Fibroblast of skin of abdomen (primary cell): ENCODE measurements at regions not wholly inside any gene's neighbourhood (a gene's known extent, or its start where the extent isn't known, plus 50 kb on each side); places are given as distances from the start of the nearest gene placed in this dataset.

Source experiments
- DNase-seq: peaks from one replicate; pipeline ENCODE4 v3.0.0-alpha.2; 2013

DNA sequence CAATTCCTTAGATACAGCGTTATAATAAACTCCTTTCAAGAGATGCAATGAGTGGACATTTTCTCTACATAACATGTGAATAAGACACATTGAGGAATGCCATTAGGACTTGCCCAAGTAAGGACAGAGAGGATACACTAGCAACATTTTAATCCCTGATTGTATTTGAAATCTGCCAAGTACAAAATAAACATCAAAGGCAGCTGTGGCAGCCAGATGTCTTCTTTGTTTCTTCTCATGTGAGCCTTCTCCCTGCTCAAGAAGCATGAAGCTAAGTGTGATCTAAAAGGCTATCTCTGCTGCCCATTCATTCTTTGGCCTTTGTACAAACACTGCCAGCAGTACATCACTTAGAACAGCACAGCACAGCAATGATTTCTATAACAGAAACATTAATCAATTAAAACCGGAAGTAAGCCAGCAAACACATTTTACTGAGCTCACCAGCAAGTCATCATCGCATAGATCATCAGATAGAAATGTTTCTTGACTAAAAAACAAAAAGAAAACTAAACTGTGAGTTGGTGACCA lies 364.0 kb downstream of the CNTN6 start:
- peak; percentile 12 for DNase-seq

- peak; percentile 6 for DNase-seq
Measured at GRCh38 chr3:1462371-1462770, 369.5 kb downstream of the CNTN6 start.

DNA sequence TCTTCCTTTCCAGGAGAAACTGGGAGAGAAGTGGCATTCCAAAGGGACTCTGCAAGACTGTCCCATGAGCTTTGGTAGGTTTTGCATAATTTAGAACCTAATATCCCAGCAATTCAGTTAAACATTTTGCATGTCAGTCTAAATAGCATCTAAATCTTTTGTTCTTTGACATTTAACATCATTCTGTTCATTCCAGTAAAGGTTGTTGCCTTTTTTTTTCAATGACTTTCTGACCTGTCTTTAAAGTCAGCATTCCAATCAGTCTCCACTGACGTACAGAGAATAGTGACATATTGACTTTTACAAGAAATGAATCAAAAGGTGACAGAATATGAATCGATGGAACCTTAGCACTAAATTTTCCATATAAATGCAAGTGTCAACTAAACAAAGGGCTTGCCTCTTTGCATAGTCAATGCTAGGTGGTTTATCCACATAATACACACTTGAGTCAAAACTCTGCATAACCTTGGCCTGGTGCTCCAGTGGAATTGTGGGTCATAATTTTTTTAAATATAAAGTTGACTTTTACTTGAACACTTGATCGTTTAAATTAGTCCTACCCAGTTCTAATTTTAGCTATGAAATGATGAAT lies 370.1 kb downstream of the CNTN6 start:
- peak; percentile 60 for DNase-seq

DNA sequence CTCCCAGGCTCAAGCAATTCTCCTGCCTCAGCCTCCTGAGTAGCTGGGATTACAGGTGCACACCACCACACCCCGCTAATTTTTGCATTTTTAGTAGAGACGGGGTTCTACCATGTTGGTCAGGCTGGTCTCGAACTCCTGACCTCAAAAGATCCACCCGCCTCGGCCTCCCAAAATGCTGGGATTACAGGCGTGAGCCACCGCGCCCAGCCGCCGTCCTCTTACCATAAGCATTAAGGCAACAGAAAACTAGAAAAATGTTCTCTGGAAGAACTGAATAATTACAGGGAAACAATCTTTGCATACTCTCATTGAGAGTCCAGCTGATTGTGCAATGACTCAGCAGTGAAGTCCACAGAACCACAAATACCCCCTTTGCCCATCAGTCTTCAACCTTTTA lies 372.3 kb downstream of the CNTN6 start:
- peak; percentile 7 for DNase-seq

- DNase-seq: no peak
Measured at GRCh38 chr3:1468145-1468544, 375.3 kb downstream of the CNTN6 start.

DNA sequence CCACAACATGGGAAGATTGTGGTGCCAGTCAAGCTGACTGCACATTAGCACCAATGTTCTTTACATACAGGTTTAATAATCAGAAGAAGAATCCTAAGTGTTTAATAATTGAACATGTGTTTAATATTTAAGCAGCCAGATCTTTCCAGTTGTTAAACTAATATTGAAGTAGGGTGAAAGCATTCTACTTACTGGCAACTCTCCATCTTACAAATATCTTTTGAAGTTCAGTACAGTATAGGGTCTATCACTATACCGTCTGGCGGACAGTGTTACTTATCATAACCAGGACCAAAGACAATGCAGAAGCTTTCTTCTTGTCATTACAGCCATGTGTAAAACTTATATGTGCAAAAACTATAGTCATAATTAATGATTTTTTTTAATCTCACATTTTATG lies 376.4 kb downstream of the CNTN6 start:
- DNase-seq: no peak

- DNase-seq: no peak
Measured at GRCh38 chr3:1469687-1470086, 376.9 kb downstream of the CNTN6 start.

GRCh38 chr3:1477669-1478068 lies 384.8 kb downstream of the CNTN6 start:
- DNase-seq: no peak

DNA sequence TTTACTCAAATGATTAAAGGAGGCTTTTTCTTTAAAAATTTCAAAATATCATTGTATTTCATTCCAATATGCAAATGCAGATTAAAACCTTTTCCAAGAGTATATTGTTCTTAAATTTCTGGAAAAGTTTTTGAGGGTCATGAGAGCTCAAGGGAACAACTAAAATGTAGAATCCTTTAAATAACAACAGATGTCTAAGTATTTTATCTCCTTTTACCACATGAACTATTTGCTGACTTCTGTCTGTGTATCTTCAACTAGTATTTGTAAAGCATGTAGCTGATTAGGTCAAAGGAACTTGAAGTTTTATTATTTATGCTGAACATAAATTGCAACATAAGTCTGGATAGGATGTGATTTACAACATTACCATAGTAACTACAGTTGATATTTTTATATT lies 402.6 kb downstream of the CNTN6 start:
- peak; percentile 12 for DNase-seq

DNA sequence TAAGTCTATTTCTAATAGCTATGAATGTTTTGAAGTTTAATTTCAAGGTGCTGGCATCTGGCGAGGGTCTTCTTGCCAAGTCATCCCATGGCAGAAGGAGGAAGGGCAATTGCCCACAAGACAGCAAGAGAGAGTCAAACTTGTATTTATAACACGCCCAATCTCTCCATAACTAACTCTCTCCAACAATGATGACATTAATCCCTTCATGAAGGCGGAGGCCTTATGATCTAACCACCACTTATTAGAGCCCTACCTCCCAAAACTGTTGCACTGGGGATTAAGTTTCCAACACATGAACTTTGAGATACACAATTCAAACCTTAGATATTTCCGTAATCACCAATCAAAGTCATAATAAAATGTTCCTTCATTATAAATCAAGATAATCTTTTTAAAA lies 406.9 kb downstream of the CNTN6 start:
- no peak for DNase-seq

GRCh38 chr3:1501406-1502115 lies 408.7 kb downstream of the CNTN6 start:
- no peak for DNase-seq

GRCh38 chr3:1506090-1506489 lies 413.3 kb downstream of the CNTN6 start:
- DNase-seq: no peak

DNA sequence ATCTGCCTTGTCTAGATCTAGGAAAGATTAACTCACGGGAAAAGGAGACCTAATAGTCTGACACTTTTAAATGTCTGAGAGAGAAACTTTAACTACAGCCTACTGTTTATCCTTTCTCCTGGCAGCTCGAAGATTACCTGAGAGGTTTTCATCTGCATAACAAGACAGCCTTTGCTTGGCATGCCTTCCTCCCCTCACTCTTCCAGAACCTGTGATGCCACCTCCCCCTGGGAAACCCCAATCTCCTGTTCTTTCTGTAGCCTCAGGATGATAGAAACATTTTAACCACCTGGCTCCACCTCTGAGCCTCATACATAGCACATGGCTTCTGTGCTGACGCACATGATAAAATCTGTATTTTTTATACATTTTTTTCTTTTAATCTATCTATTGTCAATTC lies 420.8 kb downstream of the CNTN6 start:
- DNase-seq: no peak

GRCh38 chr3:1515882-1516281 lies 423.1 kb downstream of the CNTN6 start:
- no peak for DNase-seq

GRCh38 chr3:1527786-1528185 lies 435.0 kb downstream of the CNTN6 start:
- no peak for DNase-seq

DNA sequence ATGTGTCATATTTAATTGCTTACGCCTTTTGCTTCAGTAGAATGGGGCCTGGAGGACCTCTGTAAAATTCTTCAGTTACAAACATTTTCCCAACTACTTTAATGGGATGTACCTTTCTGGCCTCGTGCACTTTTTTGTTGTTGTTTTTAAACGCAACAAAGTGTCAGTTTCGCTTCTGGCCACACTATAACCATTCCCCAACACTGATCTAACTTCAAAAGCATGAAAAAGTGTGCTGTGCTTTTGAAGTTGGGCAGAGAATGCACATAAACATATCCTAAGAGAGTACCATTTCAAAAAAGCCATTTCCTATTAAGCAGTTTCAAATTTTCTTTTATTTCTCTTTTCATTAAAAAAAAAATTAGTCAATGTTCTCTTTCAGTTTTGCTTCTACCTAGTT lies 435.8 kb downstream of the CNTN6 start:
- DNase-seq: no peak

GRCh38 chr3:1529676-1530075 lies 436.9 kb downstream of the CNTN6 start:
- DNase-seq: no peak

DNA sequence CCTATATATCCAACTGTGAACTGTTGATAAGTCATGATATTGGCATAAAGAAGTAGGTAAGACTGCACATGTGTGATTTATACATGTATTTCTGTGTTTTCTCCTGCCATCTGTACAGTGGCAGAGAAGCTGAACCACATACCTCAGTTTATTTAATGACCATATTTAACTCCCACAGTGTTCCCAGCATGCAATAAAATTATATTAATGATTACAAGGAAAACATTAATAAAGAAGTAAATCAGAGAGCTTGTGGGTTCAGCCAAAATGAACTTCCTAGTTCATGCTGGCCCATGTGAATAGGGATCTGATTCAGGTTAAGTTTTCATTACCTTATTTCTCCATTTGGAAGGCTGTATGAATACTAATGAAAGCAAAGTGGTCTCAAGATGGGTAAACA lies 439.2 kb downstream of the CNTN6 start:
- no peak for DNase-seq

DNA sequence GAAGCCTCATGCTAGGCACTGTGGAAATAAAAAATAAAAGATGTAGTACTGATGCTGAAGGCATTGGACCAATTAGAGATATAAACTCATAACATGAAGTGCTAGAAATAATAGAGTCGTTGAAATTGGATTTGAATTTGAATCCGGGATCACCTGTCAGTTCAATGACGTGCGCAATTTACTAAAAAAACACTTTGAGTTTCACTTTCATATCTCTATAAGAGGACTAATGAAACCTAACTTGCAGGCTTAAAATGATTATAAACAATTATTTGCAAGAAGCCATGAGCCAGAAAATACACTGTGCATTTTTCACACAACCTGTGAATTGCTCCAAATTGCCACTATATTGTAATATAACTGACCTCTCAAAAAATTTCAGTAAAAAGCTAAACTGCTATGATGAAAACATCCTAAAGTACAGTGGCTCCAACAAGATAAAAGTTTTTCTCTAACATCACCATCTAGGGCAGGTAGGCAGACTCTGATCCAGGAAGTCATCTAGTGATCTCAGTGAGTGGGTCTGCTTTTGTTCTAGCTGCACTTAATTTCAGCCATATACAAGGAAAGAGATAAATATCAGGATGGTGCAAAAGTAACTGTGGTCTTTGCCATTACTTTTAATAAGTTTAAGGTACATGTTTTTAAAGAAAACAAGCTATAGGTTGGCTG lies 440.2 kb downstream of the CNTN6 start:
- DNase-seq: no peak

GRCh38 chr3:1533763-1534162 lies 440.9 kb downstream of the CNTN6 start:
- no peak for DNase-seq

DNA sequence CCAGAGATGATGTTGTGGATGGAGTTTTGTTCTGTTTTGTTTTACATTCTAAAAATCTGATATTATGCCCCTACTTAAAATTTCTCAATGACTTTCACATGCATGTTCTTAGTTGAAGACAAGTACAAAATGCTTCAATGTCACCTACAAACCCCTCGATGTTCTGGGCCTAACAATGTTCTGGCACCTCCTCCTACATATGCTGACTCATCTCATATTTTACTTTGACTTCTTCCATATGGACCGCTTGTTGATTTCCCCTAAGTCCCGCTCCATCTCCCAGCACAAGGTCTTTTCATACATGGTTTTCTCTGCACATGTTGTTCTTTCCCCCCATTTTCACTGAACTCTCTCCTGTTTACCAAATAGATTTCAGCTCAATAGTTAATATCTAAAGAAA lies 441.4 kb downstream of the CNTN6 start:
- DNase-seq: no peak

DNA sequence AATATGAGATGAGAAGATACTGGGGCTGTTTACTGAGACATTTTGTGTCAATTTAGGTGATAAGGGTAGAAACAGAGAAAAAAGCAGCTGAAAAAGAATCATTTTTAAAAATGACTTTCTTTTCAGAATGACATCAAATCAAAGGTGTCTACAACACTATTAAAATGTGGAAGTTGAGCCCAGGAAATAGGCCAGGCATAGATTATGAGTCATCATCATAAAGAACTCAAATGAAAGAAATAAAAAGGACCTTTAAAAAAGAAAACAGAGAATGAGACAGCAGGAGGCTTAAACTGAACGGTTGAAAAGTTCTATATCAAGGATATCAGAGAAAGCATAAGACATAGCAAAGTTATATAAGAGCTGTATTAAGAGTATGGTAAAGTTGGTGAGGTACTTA lies 442.5 kb downstream of the CNTN6 start:
- DNase-seq: no peak

DNA sequence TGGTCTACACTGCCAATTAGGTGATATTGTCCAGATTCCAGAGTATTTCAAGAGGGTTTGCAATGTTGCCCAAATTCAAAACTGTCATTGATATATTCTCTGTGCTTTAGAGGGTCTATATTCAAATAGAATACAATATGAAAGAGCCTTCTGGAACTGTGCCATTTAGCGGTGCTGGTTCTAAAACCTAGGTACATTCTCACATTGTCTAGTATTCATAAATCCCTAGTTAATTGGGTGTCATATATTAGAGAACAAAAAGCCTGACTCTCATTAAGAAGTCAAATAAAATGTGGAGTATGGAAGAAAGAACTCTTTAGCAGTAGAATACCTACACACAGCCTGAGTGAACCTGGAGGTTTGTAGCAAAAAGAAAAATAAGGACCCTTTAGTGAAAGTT lies 447.9 kb downstream of the CNTN6 start:
- DNase-seq: no peak

DNA sequence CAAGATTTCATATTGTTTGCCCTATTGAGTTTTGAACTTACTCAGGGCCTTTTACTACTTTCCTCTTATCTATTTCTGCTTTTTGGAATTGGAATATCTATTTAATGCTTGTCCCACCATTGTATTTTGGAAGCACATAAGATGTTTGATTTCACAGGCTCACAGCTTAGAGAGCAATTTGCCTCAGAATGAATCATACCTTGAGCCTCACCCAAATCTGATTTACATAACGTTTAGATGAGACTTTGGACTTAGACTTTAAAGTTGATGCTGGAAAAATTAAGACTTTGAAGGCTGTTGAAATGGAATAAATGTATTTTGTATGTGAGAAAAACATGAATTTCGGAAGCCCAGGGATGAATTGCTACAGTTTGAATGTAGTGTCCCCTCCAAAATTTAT lies 458.9 kb downstream of the CNTN6 start:
- no peak for DNase-seq
